HG03460 (cell line): ENCODE measurements at regions not wholly inside any gene's neighbourhood (a gene's known extent, or its start where the extent isn't known, plus 50 kb on each side); places are given as distances from the start of the nearest gene placed in this dataset.
"Not testable (repeated sequence)": the region's sequence is repeated elsewhere in the genome, so short reads cannot be mapped to it uniquely, and the experiment has no call there.

ENCODE experiments used
- ATAC-seq: cut with Tn5 transposase; IDR thresholded peaks from one replicate; pipeline ENCODE4 v1.9.1; 2021; ENCODE audit not compliant: unreplicated experiment

- no peak for ATAC-seq
These were observed 113.8 kb upstream of the ITGB1 start for GRCh38 chr10:33071857-33072256.

GRCh38 chr10:33070101-33070500, 112.1 kb upstream of the ITGB1 start:
- ATAC-seq: no peak

GRCh38 chr10:33067917-33068316, 109.9 kb upstream of the ITGB1 start:
- no peak for ATAC-seq

GRCh38 chr10:33067481-33067880, 109.5 kb upstream of the ITGB1 start:
- no peak for ATAC-seq

- ATAC-seq: no peak
These were observed 108.7 kb upstream of the ITGB1 start for GRCh38 chr10:33066558-33067236.

- no peak for ATAC-seq
These were observed 107.1 kb upstream of the ITGB1 start for GRCh38 chr10:33065111-33065510.

GRCh38 chr10:33064706-33065105, 106.7 kb upstream of the ITGB1 start:
- no peak for ATAC-seq

GRCh38 chr10:33057620-33058019, 99.6 kb upstream of the ITGB1 start:
- ATAC-seq: no peak

GRCh38 chr10:33056828-33057596, 99.0 kb upstream of the ITGB1 start:
- ATAC-seq: no peak

- ATAC-seq: no peak
These were observed 97.6 kb upstream of the ITGB1 start for GRCh38 chr10:33055625-33056024.

GRCh38 chr10:33052915-33053810, 95.1 kb upstream of the ITGB1 start:
- ATAC-seq: no peak

- ATAC-seq: no peak
These were observed 94.3 kb upstream of the ITGB1 start for GRCh38 chr10:33052263-33052875.

- not testable (repeated sequence) for ATAC-seq
These were observed 92.2 kb upstream of the ITGB1 start for GRCh38 chr10:33049963-33050920.

GRCh38 chr10:33048223-33048622, 90.2 kb upstream of the ITGB1 start:
- no peak for ATAC-seq

GRCh38 chr10:33047655-33048054, 89.6 kb upstream of the ITGB1 start:
- no peak for ATAC-seq

- no peak for ATAC-seq
These were observed 88.8 kb upstream of the ITGB1 start for GRCh38 chr10:33046792-33047191.

GRCh38 chr10:33045421-33045820, 87.4 kb upstream of the ITGB1 start:
- no peak for ATAC-seq

- ATAC-seq: no peak
These were observed 84.5 kb upstream of the ITGB1 start for GRCh38 chr10:33042565-33042964.

GRCh38 chr10:33041783-33042437, 83.9 kb upstream of the ITGB1 start:
- ATAC-seq: no peak
